Uterus (tissue), 2 donors: ENCODE measurements at regions not wholly inside any gene's neighbourhood (a gene's known extent, or its start where the extent isn't known, plus 50 kb on each side); places are given as distances from the start of the nearest gene placed in this dataset.

Experiments used
- POLR2A ChIP-seq, 2 donors: fragments of 450-650 bp; IDR thresholded peaks; one replicate each; pipeline ENCODE4 v1.6.1; 2016; ENCODE audit warnings: antibody characterized with exemption in 2 of 2, mild to moderate bottlenecking in 1 of 2, moderate library complexity in 1 of 2
- TF ChIP-seq, protein P1 (sequence below), 4 experiments: fragments of 200-600 bp in 2 of 4; fragments of 450-650 bp in 2 of 4; sonication (generic) in 2 of 4; IDR thresholded peaks; one replicate each; pipeline ENCODE4 v1.5.1; 2016 to 2019; ENCODE audit warnings: antibody characterized with exemption in 4 of 4, mild to moderate bottlenecking in 2 of 4, moderate library complexity in 1 of 4

DNA sequence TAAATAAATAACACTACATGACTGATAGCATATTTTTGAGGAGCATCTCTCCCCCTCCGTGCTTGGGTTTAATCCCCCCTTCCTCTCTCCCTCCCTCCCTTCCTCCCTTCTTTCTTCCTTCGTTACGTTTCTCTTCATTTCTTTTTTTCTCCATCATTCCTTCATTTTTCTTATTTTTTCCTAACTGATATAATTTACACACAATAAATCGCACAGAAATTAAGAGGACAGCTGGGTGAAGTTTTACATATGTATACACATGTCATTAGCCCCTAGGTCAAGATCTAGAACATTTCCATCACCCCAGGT lies 51.4 kb upstream of the EZR start:
- no peak for TF ChIP-seq POLR2A (IDR thresholded peaks at IDR 0.05)
- TF ChIP-seq, protein P1, sequence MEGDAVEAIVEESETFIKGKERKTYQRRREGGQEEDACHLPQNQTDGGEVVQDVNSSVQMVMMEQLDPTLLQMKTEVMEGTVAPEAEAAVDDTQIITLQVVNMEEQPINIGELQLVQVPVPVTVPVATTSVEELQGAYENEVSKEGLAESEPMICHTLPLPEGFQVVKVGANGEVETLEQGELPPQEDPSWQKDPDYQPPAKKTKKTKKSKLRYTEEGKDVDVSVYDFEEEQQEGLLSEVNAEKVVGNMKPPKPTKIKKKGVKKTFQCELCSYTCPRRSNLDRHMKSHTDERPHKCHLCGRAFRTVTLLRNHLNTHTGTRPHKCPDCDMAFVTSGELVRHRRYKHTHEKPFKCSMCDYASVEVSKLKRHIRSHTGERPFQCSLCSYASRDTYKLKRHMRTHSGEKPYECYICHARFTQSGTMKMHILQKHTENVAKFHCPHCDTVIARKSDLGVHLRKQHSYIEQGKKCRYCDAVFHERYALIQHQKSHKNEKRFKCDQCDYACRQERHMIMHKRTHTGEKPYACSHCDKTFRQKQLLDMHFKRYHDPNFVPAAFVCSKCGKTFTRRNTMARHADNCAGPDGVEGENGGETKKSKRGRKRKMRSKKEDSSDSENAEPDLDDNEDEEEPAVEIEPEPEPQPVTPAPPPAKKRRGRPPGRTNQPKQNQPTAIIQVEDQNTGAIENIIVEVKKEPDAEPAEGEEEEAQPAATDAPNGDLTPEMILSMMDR (IDR thresholded peaks at IDR 0.05): no peak
